ENCODE measurements at regions not wholly inside any gene's neighbourhood (a gene's known extent, or its start where the extent isn't known, plus 50 kb on each side); places are given as distances from the start of the nearest gene placed in this dataset.

DNA sequence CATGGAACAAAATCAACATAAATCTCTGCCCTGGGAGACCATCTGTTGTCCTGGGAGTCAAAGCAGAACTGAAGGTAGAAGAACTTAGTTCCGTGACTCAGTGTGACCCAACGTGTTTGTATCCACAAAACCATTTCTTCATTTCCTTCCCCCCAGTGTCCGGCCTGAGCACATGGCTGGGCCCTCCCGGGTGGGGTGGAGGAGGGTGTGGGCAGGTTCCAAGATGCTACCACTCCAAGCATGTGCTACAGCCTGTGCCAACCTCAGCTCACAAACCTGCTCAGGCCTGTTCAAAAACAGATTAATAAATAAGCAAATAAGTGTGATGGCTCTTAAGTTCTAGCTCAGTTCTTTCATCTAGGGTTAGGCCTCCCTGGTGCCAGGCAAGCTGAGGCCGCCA, 55.3 kb downstream of the SHANK2 start:
- no peak for DNase-seq (ENCODE audit: low spot score)

GRCh38 chr11:71194710-71195109, 57.7 kb downstream of the SHANK2 start:
- no peak for DNase-seq (ENCODE audit: low spot score)

More for the DNA sequence above, 55.3 kb downstream of the SHANK2 start:
- TF ChIP-seq, protein P1, sequence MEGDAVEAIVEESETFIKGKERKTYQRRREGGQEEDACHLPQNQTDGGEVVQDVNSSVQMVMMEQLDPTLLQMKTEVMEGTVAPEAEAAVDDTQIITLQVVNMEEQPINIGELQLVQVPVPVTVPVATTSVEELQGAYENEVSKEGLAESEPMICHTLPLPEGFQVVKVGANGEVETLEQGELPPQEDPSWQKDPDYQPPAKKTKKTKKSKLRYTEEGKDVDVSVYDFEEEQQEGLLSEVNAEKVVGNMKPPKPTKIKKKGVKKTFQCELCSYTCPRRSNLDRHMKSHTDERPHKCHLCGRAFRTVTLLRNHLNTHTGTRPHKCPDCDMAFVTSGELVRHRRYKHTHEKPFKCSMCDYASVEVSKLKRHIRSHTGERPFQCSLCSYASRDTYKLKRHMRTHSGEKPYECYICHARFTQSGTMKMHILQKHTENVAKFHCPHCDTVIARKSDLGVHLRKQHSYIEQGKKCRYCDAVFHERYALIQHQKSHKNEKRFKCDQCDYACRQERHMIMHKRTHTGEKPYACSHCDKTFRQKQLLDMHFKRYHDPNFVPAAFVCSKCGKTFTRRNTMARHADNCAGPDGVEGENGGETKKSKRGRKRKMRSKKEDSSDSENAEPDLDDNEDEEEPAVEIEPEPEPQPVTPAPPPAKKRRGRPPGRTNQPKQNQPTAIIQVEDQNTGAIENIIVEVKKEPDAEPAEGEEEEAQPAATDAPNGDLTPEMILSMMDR (IDR thresholded peaks at IDR 0.05; ENCODE audit: extremely low read depth, missing control alignments): no peak

DNA sequence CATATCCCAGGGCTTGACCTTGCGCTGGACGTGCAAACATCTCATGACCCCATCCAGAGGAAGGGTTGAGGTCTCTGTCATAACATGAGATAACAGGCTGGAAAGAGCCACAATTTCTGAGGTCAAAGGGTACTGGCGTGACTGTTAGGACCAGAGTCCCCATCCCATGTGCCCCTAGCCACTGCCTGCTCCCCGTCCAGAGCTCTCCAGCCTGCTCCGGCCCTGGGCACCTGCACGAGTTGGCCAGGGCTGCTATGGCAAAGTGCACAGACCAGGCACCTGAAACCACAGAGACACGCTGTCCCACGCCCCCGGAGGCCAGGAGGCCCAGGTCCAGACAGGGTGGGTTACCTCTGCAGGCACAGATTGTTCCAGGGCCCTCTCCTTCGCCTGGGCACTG, 58.9 kb downstream of the SHANK2 start:
- DNase-seq (ENCODE audit: low spot score): no peak
- TF ChIP-seq, protein P1 (IDR thresholded peaks at IDR 0.05; ENCODE audit: extremely low read depth, missing control alignments): no peak

More at GRCh38 chr11:71194710-71195109, 57.7 kb downstream of the SHANK2 start:
- TF ChIP-seq, protein P1 (IDR thresholded peaks at IDR 0.05; ENCODE audit: extremely low read depth, missing control alignments): no peak

DNA sequence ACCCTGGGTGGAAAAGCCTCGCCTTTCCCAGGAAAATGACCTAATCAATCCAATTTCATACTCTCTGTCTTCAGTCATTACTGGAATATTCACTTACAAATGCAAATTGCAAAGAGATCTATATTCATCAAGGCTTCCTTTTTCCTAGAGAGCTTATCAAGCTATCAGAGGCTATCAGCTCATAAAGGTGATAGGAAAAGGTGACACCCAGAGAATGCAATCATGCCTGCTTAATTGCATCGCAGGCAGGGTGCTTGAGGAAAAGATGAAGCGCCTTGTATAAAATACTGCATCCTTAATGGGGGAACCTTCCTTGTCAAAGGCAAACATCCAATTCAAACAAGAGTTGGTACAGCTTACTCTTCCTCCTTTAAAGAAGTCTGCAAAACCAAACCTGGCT, 59.7 kb downstream of the SHANK2 start:
- no peak for DNase-seq (ENCODE audit: low spot score)
- TF ChIP-seq, protein P1 (IDR thresholded peaks at IDR 0.05; ENCODE audit: extremely low read depth, missing control alignments): no peak

DNA sequence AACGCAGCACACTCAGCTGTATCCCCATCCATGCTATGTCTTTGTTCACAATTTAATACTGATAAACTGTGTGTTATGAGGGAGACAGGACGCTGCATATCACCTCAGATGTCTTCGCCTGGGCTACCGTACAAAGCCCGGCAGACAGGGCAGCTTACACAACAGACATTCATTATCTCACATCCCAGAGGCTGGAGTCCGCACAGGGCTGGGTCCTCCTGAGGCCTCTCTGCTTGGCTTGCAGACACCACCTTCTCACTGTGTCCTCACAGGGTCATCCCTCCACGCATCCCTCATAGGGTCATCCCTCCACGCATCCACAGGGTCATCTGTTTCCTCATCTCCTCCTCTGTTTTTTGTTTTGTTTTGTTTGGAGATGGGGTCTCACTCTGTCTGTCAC, 61.2 kb downstream of the SHANK2 start:
- TF ChIP-seq, protein P1 (IDR thresholded peaks at IDR 0.05; ENCODE audit: extremely low read depth, missing control alignments): no peak
- no peak for DNase-seq (ENCODE audit: low spot score)

DNA sequence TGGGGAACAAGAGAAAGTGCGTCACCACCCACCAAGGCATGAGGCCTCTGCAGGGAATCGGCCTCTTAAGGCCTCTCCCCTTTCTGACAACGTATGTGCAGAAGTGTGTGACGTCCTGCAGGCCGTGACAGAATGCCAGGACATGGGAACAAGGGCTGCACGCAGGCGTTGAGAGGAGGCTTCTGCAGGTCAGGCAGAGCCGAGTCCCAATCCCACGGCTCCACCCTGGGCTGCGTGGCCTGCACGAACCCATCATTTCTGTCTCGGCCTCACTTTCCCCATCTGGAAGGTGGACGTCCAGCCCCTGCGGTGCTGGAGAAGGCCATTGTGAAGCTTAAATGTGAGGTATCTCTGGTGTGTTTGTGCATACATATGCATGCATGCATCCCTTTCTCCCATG, 61.8 kb downstream of the SHANK2 start:
- DNase-seq (ENCODE audit: low spot score): no peak
- TF ChIP-seq, protein P1 (IDR thresholded peaks at IDR 0.05; ENCODE audit: extremely low read depth, missing control alignments): no peak

GRCh38 chr11:71189768-71190315, 62.5 kb downstream of the SHANK2 start:
- no peak for DNase-seq (ENCODE audit: low spot score)
- TF ChIP-seq, protein P1 (IDR thresholded peaks at IDR 0.05; ENCODE audit: extremely low read depth, missing control alignments): no peak

Measured in GM20000 (cell line).